Type B pancreatic cell (in vitro differentiated cells): ENCODE measurements at regions not wholly inside any gene's neighbourhood (a gene's known extent, or its start where the extent isn't known, plus 50 kb on each side); places are given as distances from the start of the nearest gene placed in this dataset.
A peak's percentile ranks its signal among the peaks of the same experiment; 100 is the strongest.
"Not testable (repeated sequence)": the region's sequence is repeated elsewhere in the genome, so short reads cannot be mapped to it uniquely, and the experiment has no call there.

Experiments
- DNase-seq: peaks from one replicate; pipeline ENCODE4 v3.0.0; 2021; ENCODE audit warnings: mixed read lengths; ENCODE audit not compliant: unreplicated experiment; ENCODE audit errors: extremely low spot score
- H3K27ac Mint-ChIP-seq: 2 replicates; pipeline ENCODE4 v1.8.0; 2021; ENCODE audit warnings: mild to moderate bottlenecking, mixed read lengths
- H3K27me3 Mint-ChIP-seq: 2 replicates; pipeline ENCODE4 v1.8.0; 2021; ENCODE audit warnings: mixed read lengths
- H3K36me3 Mint-ChIP-seq: 2 replicates; pipeline ENCODE4 v1.8.0; 2021; ENCODE audit warnings: mixed read lengths
- H3K4me1 Mint-ChIP-seq: one replicate; pipeline ENCODE4 v1.8.0; 2021; ENCODE audit warnings: mixed read lengths; ENCODE audit not compliant: unreplicated experiment
- H3K4me3 Mint-ChIP-seq: 2 replicates; pipeline ENCODE4 v1.8.0; 2021; ENCODE audit warnings: mild to moderate bottlenecking, mixed read lengths
- H3K9me3 Mint-ChIP-seq: 2 replicates; pipeline ENCODE4 v1.8.0; 2021; ENCODE audit warnings: mixed read lengths
- CTCF ChIP-seq: fragments of 200-600 bp; sonication (generic); conservative IDR thresholded peaks from 2 replicates; pipeline ENCODE4 v1.5.0; 2021; ENCODE audit warnings: antibody characterized with exemption, mild to moderate bottlenecking

GRCh38 chr15:24835301-24835700 lies 119.5 kb upstream of the SNRPN start:
- H3K36me3 Mint-ChIP-seq, result no peaks in the 10 kb centered on the region
- H3K27ac Mint-ChIP-seq, result no peak overlapping the region
- DNase-seq, result no peak
- no peaks in the 10 kb centered on the region for H3K27me3 Mint-ChIP-seq
- no peak overlapping the region for H3K4me3 Mint-ChIP-seq
- H3K9me3 Mint-ChIP-seq, result no peaks in the 10 kb centered on the region
- H3K4me1 Mint-ChIP-seq, result no peaks in the 10 kb centered on the region
- TF ChIP-seq CTCF, result no peak

GRCh38 chr15:24848050-24848449 lies 106.7 kb upstream of the SNRPN start:
- H3K27ac Mint-ChIP-seq, result peak overlapping the region; percentile 87
- H3K9me3 Mint-ChIP-seq, result no peaks in the 10 kb centered on the region
- peaks cover 5% of the 10 kb centered on the region for H3K27me3 Mint-ChIP-seq
- H3K36me3 Mint-ChIP-seq, result no peaks in the 10 kb centered on the region
- H3K4me1 Mint-ChIP-seq, result no peaks in the 10 kb centered on the region
- TF ChIP-seq CTCF, result no peak
- no peak for DNase-seq
- peak overlapping the region; percentile 91 for H3K4me3 Mint-ChIP-seq

GRCh38 chr15:24856397-24857390 lies 98.1 kb upstream of the SNRPN start:
- Mint-ChIP-seq H3K4me1 (peaks cover 9% of the 10 kb centered on the region), H3K9me3 (peaks cover 4% of the 10 kb centered on the region), H3K27me3 (peaks cover 4% of the 10 kb centered on the region), H3K4me3 (peak overlapping the region; percentile 50), H3K36me3 (no peaks in the 10 kb centered on the region), H3K27ac (no peak overlapping the region)
- TF ChIP-seq CTCF, result no peak
- peak; percentile 74 for DNase-seq

GRCh38 chr15:24857763-24858162 lies 97.0 kb upstream of the SNRPN start:
- H3K27me3 Mint-ChIP-seq, result peaks cover 4% of the 10 kb centered on the region
- H3K27ac Mint-ChIP-seq, result peak overlapping the region; percentile 68
- peaks cover 12% of the 10 kb centered on the region for H3K9me3 Mint-ChIP-seq
- H3K4me3 Mint-ChIP-seq, result peak overlapping the region; percentile 61
- TF ChIP-seq CTCF, result no peak
- no peaks in the 10 kb centered on the region for H3K36me3 Mint-ChIP-seq
- DNase-seq, result no peak
- peaks cover 12% of the 10 kb centered on the region for H3K4me1 Mint-ChIP-seq

- not testable (repeated sequence) for H3K27me3 Mint-ChIP-seq, H3K36me3 Mint-ChIP-seq, DNase-seq
- Mint-ChIP-seq H3K9me3 (peaks cover 14% of the 10 kb centered on the region), H3K4me1 (peaks cover 14% of the 10 kb centered on the region), H3K4me3 (peak overlapping the region; percentile 61), H3K27ac (peak overlapping the region; percentile 68)
Measured at GRCh38 chr15:24858183-24858582, 96.6 kb upstream of the SNRPN start.
